Lower lobe of right lung (tissue), 2 donors: ENCODE measurements at regions not wholly inside any gene's neighbourhood (a gene's known extent, or its start where the extent isn't known, plus 50 kb on each side); places are given as distances from the start of the nearest gene placed in this dataset.

Experiments used
- ATAC-seq, 2 donors: fragments of 200-7000 bp; cut with Tn5 transposase; one replicate each; pipeline ENCODE4 v1.9.1; 2020 to 2022; ENCODE audit warnings: mild to moderate bottlenecking in 2 of 2, moderate library complexity in 2 of 2
- DNase-seq: peaks from one replicate; pipeline ENCODE4 v3.0.0-alpha.2; 2020
- H3K27ac ChIP-seq: fragments of 200-600 bp; one replicate; pipeline ENCODE4 v1.8.0; 2022
- H3K27me3 ChIP-seq: fragments of 200-600 bp; one replicate; pipeline ENCODE4 v1.8.0; 2022; ENCODE audit warnings: low read depth
- H3K36me3 ChIP-seq: fragments of 200-600 bp; one replicate; pipeline ENCODE4 v1.8.0; 2022; ENCODE audit warnings: mild to moderate bottlenecking
- H3K4me1 ChIP-seq: fragments of 200-600 bp; one replicate; pipeline ENCODE4 v1.8.0; 2022
- H3K4me3 ChIP-seq: fragments of 200-600 bp; one replicate; pipeline ENCODE4 v1.8.0; 2022; ENCODE audit warnings: mild to moderate bottlenecking
- H3K9me3 ChIP-seq: fragments of 200-600 bp; one replicate; pipeline ENCODE4 v1.8.0; 2022
- CTCF ChIP-seq: fragments of 200-600 bp; IDR thresholded peaks from one replicate; pipeline ENCODE4 v1.8.0; 2022; ENCODE audit warnings: antibody characterized with exemption, mild to moderate bottlenecking
- intact Hi-C: fragments of 100-400 bp; cut with DNase I; formaldehyde crosslinking; loops from one replicate; pipeline ENCODE4 v1.11.0; 2022
- donor health status: DM: no; HTN: yes; CAD: no; lungs with severe emphysema.

- Histone ChIP-seq H3K4me1 (no peaks in the 10 kb centered on the region), H3K9me3 (no peaks in the 10 kb centered on the region), H3K4me3 (no peak overlapping the region), H3K36me3 (no peaks in the 10 kb centered on the region), H3K27me3 (no peaks in the 10 kb centered on the region), H3K27ac (no peak overlapping the region)
- TF ChIP-seq CTCF, result no peak
- intact Hi-C loops, result no loop called here
- no peak for DNase-seq
- no peak for ATAC-seq
These were observed 454.4 kb upstream of the ACVR2A start for GRCh38 chr2:147390475-147390874.

- Histone ChIP-seq H3K36me3 (no peaks in the 10 kb centered on the region), H3K4me1 (no peaks in the 10 kb centered on the region), H3K27me3 (no peaks in the 10 kb centered on the region), H3K9me3 (no peaks in the 10 kb centered on the region), H3K4me3 (no peak overlapping the region), H3K27ac (no peak overlapping the region)
- intact Hi-C loops, result no loop called here
- no peak for TF ChIP-seq CTCF
- DNase-seq (no peak), ATAC-seq (peak; percentile 57 to 71)
These were observed 455.6 kb upstream of the ACVR2A start for GRCh38 chr2:147389218-147389617.

GRCh38 chr2:147388217-147388616, 456.6 kb upstream of the ACVR2A start:
- intact Hi-C loops, result no loop called here
- no peak overlapping the region for H3K4me3 ChIP-seq
- H3K27ac ChIP-seq, result no peak overlapping the region
- H3K27me3 ChIP-seq, result no peaks in the 10 kb centered on the region
- no peak for TF ChIP-seq CTCF
- no peak for ATAC-seq
- no peaks in the 10 kb centered on the region for H3K9me3 ChIP-seq
- no peak for DNase-seq
- no peaks in the 10 kb centered on the region for H3K4me1 ChIP-seq
- H3K36me3 ChIP-seq, result no peaks in the 10 kb centered on the region

GRCh38 chr2:147386284-147386683, 458.5 kb upstream of the ACVR2A start:
- no peak for DNase-seq
- intact Hi-C loops, result no loop called here
- H3K4me1 ChIP-seq, result no peaks in the 10 kb centered on the region

DNA sequence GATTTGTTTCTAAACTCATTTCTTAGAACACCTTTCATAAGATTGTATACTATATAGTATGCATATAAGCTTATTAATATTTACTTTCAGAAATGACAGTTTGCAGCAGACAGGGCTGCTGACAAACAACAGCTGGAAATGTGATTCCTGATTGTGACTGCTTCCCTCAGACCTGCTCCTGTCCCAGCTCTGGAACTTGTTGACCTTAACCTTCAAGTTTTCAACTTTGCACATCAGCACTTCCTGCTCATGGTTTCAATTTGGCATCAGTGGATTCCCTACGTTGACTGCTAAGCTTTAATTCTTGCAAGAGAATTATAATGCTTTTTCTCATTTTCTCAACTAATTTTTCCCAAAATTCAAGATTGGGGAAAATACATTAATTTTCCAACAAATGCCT, 459.2 kb upstream of the ACVR2A start:
- intact Hi-C loops, result no loop called here
- TF ChIP-seq CTCF, result no peak
- H3K27me3 ChIP-seq, result no peaks in the 10 kb centered on the region
- no peaks in the 10 kb centered on the region for H3K4me1 ChIP-seq
- H3K36me3 ChIP-seq, result no peaks in the 10 kb centered on the region
- no peaks in the 10 kb centered on the region for H3K9me3 ChIP-seq
- no peak overlapping the region for H3K4me3 ChIP-seq
- no peak for ATAC-seq
- H3K27ac ChIP-seq, result no peak overlapping the region
- no peak for DNase-seq

More at GRCh38 chr2:147386284-147386683, 458.5 kb upstream of the ACVR2A start:
- ATAC-seq, result no peak
- Histone ChIP-seq H3K9me3 (no peaks in the 10 kb centered on the region), H3K36me3 (no peaks in the 10 kb centered on the region), H3K4me3 (no peak overlapping the region), H3K27me3 (no peaks in the 10 kb centered on the region), H3K27ac (no peak overlapping the region)
- TF ChIP-seq CTCF, result no peak

DNA sequence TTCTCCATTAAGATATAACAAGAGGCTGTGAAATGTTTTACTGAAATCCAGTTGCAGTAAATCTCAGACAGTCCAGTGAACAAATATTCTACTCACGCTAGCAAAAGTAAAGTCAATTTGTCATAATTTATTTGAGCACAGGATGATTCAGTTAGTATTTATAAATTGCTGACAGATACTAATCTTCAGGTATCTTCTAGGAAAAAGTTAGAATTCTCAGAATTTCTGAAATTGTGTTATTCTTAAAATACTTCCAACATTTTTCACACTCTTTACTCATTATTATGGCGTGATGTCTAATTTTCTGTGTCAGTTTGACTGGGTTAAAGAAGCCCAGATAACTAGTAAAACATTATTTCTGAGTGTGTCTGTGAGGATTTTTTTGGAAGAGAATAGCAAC, 460.2 kb upstream of the ACVR2A start:
- H3K27me3 ChIP-seq, result no peaks in the 10 kb centered on the region
- intact Hi-C loops, result no loop called here
- ATAC-seq, result no peak
- no peak overlapping the region for H3K4me3 ChIP-seq
- H3K36me3 ChIP-seq, result no peaks in the 10 kb centered on the region
- TF ChIP-seq CTCF, result no peak
- no peaks in the 10 kb centered on the region for H3K4me1 ChIP-seq
- H3K27ac ChIP-seq, result no peak overlapping the region
- no peak for DNase-seq
- no peaks in the 10 kb centered on the region for H3K9me3 ChIP-seq
